Heart right ventricle (tissue), 16 donors: ENCODE measurements at regions not wholly inside any gene's neighbourhood (a gene's known extent, or its start where the extent isn't known, plus 50 kb on each side); places are given as distances from the start of the nearest gene placed in this dataset.

Experiments used
- ATAC-seq, 8 donors: fragments of 200-7000 bp; cut with Tn5 transposase; one replicate each; pipeline ENCODE4 v1.9.1; 2020; ENCODE audit warnings: mild to moderate bottlenecking in 8 of 8, moderate library complexity in 8 of 8, moderate number of reproducible peaks in 1 of 8
- DNase-seq, 2 donors: peaks; one replicate each; pipeline ENCODE4 v3.0.0-alpha.2; 2020
- H3K27ac ChIP-seq, 10 donors: fragments of 200-600 bp; sonication (generic) in 2 of 10; one replicate each; pipeline versions ENCODE4 v1.5.0 to v1.8.0; 2020 to 2022; ENCODE audit warnings: mild to moderate bottlenecking in 3 of 10
- H3K27me3 ChIP-seq, 7 donors: fragments of 200-600 bp; one replicate each; pipeline ENCODE4 v1.8.0; 2021 to 2022; ENCODE audit warnings: mild to moderate bottlenecking in 2 of 7
- H3K36me3 ChIP-seq, 9 donors: fragments of 200-600 bp; sonication (generic) in 1 of 9; one replicate each; pipeline versions ENCODE4 v1.5.0 to v1.8.0; 2020 to 2022; ENCODE audit warnings: mild to moderate bottlenecking in 2 of 9
- H3K4me1 ChIP-seq, 9 donors: fragments of 200-600 bp; sonication (generic) in 1 of 9; one replicate each; pipeline versions ENCODE4 v1.5.0 to v1.8.0; 2020 to 2022; ENCODE audit warnings: mild to moderate bottlenecking in 4 of 9
- H3K4me3 ChIP-seq, 10 donors: fragments of 200-600 bp; sonication (generic) in 2 of 10; one replicate each; pipeline versions ENCODE4 v1.5.0 to v1.8.0; 2020 to 2022; ENCODE audit warnings: mild to moderate bottlenecking in 7 of 10, moderate library complexity in 2 of 10
- H3K9me3 ChIP-seq, 11 donors: fragments of 200-600 bp in 10 of 11; sonication (generic) in 2 of 11; one replicate each; pipeline versions ENCODE4 v1.5.0 to v1.8.0; 2013 to 2022; ENCODE audit warnings: mild to moderate bottlenecking in 2 of 11, control low read depth in 1 of 11, moderate library complexity in 1 of 11
- CTCF ChIP-seq, 9 donors: fragments of 200-600 bp; sonication (generic) in 2 of 9; IDR thresholded peaks; one replicate each; pipeline versions ENCODE4 v1.5.0 to v1.8.0; 2021 to 2022; ENCODE audit warnings: antibody characterized with exemption in 9 of 9, mild to moderate bottlenecking in 5 of 9, moderate library complexity in 1 of 9
- WGBS, 2 donors: extraction: QIAGEN DNeasy Blood & Tissue Kit; methylation state at CpG; one replicate each; pipeline ENCODE4 v1.1.7; 2013; ENCODE audit warnings: inconsistent platforms in 1 of 2; 5-methylcytosine and 5-hydroxymethylcytosine counted together
- intact Hi-C, 10 donors: fragments of 100-400 bp; cut with DNase I; formaldehyde crosslinking; loops; one replicate each; pipeline versions ENCODE4 v1.11.1 to v1.14.2; 2022
- donor health status: Arrhythmogenic right ventricular cardiomyopathy.
- donor health status: ischemic (EF 13 %, LVEDD 7.1; RV severe dilation, severe dysfunction).
- donor health status: healthy with polysubstance abuse.
- donor health status: DM: no; HTN: yes; CAD: no.
- donor health status: DM: no; HTN: no; CAD: no.
- donor health status: ischemic (EF 25% LVEDD 6.9; RV normal size, moderate dysfunction).
- donor health status: ischemic (EF 25% LVEDD 5.7; RV mildly dilated, moderate dysfunction).
- donor health status: healthy.
- donor health status: DM: yes; HTN: yes; CAD: no.
- donor health status: Ischemic cardiomyopathy.
- donor health status: ischemic (EF 35%, LVEDD 5.7; RV mildly dilated, moderate dysfunction).
- donor health status: nonischemic (EF 11% LVEDD 7.7; RV severe dilation, severe dysfunction).
- donor health status: DM: yes; HTN: yes; CAD: no.
- donor health status: PGD.
- donor health status: ischemic (EF 29% LVEDD 5.4; RV normal size, mild dysfunction).
- donor health status: nonischemic (EF 23%, LVEDD 6.1; RV moderate dilation, normal function).

- H3K4me1 ChIP-seq = peaks cover 0 to 25% (median 0%) of the 10 kb centered on the region in 9 donors
- DNase-seq = no peak
- ATAC-seq = no peak
- H3K36me3 ChIP-seq = no peaks in the 10 kb centered on the region
- no peak overlapping the region for H3K4me3 ChIP-seq
- no peak overlapping the region for H3K27ac ChIP-seq
- 71 to 73% methylated on average over 3 of the region's 3 CpGs for WGBS, 2 donors
- intact Hi-C loops = no loop called here
- TF ChIP-seq CTCF (IDR thresholded peaks at IDR 0.05) = no peak
- no peaks in the 10 kb centered on the region for H3K9me3 ChIP-seq
- H3K27me3 ChIP-seq = no peaks in the 10 kb centered on the region
Observed at GRCh38 chr2:37551783-37552182, 119.7 kb downstream of the CDC42EP3 start.

DNA sequence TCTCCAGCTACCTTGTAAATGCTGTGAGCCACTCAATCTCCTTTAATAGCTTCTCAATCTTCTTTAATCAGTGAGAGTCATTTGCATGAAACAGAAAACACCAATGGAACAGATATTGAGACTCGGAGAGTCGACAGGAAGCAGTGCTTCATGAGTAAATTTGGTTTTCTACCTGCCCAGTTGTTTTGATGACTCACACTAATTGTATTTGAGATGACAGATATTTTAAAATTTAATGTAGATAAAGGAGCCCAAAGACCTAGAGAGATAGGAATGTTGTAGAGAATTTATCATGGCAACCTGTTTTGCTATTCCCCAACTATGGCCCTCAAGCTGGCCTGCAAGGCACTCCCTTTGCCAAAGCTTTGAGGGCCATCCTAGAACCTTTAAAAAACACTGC, 119.1 kb downstream of the CDC42EP3 start:
- Histone ChIP-seq H3K4me1 (peaks cover 0 to 25% (median 0%) of the 10 kb centered on the region in 9 donors), H3K36me3 (no peaks in the 10 kb centered on the region), H3K4me3 (no peak overlapping the region), H3K27me3 (no peaks in the 10 kb centered on the region), H3K27ac (no peak overlapping the region), H3K9me3 (no peaks in the 10 kb centered on the region)
- WGBS, 2 donors = 89 to 96% methylated on average over 2 of the region's 2 CpGs
- no peak for TF ChIP-seq CTCF (IDR thresholded peaks at IDR 0.05)
- DNase-seq = no peak
- intact Hi-C loops = no loop called here
- ATAC-seq = no peak

GRCh38 chr2:37553411-37554154, 117.9 kb downstream of the CDC42EP3 start:
- no peak for DNase-seq
- H3K27ac ChIP-seq = no peak overlapping the region
- intact Hi-C loops = no loop called here

GRCh38 chr2:37554155-37554510, 117.3 kb downstream of the CDC42EP3 start:
- WGBS, 2 donors = 68 to 76% methylated on average over 2 of the region's 2 CpGs
- intact Hi-C loops = no loop called here
- no peak for TF ChIP-seq CTCF (IDR thresholded peaks at IDR 0.05)

More at GRCh38 chr2:37553411-37554154, 117.9 kb downstream of the CDC42EP3 start:
- ATAC-seq = no peak
- 88 to 95% methylated on average over 5 of the region's 5 CpGs for WGBS, 2 donors
- Histone ChIP-seq H3K27me3 (no peaks in the 10 kb centered on the region), H3K9me3 (no peaks in the 10 kb centered on the region), H3K4me3 (no peak overlapping the region), H3K4me1 (peaks cover 0 to 32% (median 0%) of the 10 kb centered on the region in 9 donors), H3K36me3 (no peaks in the 10 kb centered on the region)
- no peak for TF ChIP-seq CTCF (IDR thresholded peaks at IDR 0.05)

More at GRCh38 chr2:37554155-37554510, 117.3 kb downstream of the CDC42EP3 start:
- no peaks in the 10 kb centered on the region for H3K27me3 ChIP-seq
- H3K36me3 ChIP-seq = no peaks in the 10 kb centered on the region
- H3K4me3 ChIP-seq = no peak overlapping the region
- no peaks in the 10 kb centered on the region for H3K9me3 ChIP-seq
- H3K27ac ChIP-seq = no peak overlapping the region
- ATAC-seq (no peak), DNase-seq (no peak)
- H3K4me1 ChIP-seq = peaks cover 0 to 38% (median 0%) of the 10 kb centered on the region in 9 donors
